GM12874 (cell line): ENCODE measurements at regions not wholly inside any gene's neighbourhood (a gene's known extent, or its start where the extent isn't known, plus 50 kb on each side); places are given as distances from the start of the nearest gene placed in this dataset.

ENCODE experiments used
- CTCF ChIP-seq: IDR thresholded peaks from 2 replicates; pipeline ENCODE4 v1.5.1; 2011; ENCODE audit warnings: low read depth, mild to moderate bottlenecking, control low read depth, low read length, moderate library complexity; ENCODE audit not compliant: insufficient read depth

- TF ChIP-seq CTCF: no peak
These were observed 112.8 kb downstream of the LINC00237 start for GRCh38 chr20:20993372-20993771.

- no peak for TF ChIP-seq CTCF
These were observed 113.3 kb downstream of the LINC00237 start for GRCh38 chr20:20992686-20993360.

- no peak for TF ChIP-seq CTCF
These were observed 113.9 kb downstream of the LINC00237 start for GRCh38 chr20:20992277-20992676.

- no peak for TF ChIP-seq CTCF
These were observed 117.1 kb downstream of the LINC00237 start for GRCh38 chr20:20989081-20989480.

- TF ChIP-seq CTCF: no peak
These were observed 126.2 kb downstream of the LINC00237 start for GRCh38 chr20:20979934-20980333.

- no peak for TF ChIP-seq CTCF
These were observed 128.4 kb downstream of the LINC00237 start for GRCh38 chr20:20977786-20978185.

GRCh38 chr20:20972490-20972889 is 133.7 kb downstream of the LINC00237 start:
- TF ChIP-seq CTCF: no peak

GRCh38 chr20:20971810-20972209 is 134.3 kb downstream of the LINC00237 start:
- no peak for TF ChIP-seq CTCF
